ENCODE measurements at regions not wholly inside any gene's neighbourhood (a gene's known extent, or its start where the extent isn't known, plus 50 kb on each side); places are given as distances from the start of the nearest gene placed in this dataset.

GRCh38 chr7:89989454-89989853 is 164.8 kb upstream of the STEAP1 start:
- no peak for TF ChIP-seq ZFX (IDR thresholded peaks at IDR 0.05)
- TF ChIP-seq CTCF (conservative IDR thresholded peaks at IDR 0.05), result no peak

GRCh38 chr7:89994483-89994882 is 159.8 kb upstream of the STEAP1 start:
- no peak overlapping the region for H3K27ac ChIP-seq
- TF ChIP-seq CTCF (conservative IDR thresholded peaks at IDR 0.05) (no peak), ZFX (IDR thresholded peaks at IDR 0.05) (no peak)

More at GRCh38 chr7:89989454-89989853, 164.8 kb upstream of the STEAP1 start:
- no peak overlapping the region for H3K27ac ChIP-seq

GRCh38 chr7:89998554-89998953 is 155.7 kb upstream of the STEAP1 start:
- no peak for TF ChIP-seq ZFX (IDR thresholded peaks at IDR 0.05)
- no peak for TF ChIP-seq CTCF (conservative IDR thresholded peaks at IDR 0.05)
- H3K27ac ChIP-seq, result no peak overlapping the region

GRCh38 chr7:90005836-90006235 is 148.4 kb upstream of the STEAP1 start:
- no peak overlapping the region for H3K27ac ChIP-seq

GRCh38 chr7:90007001-90007654 is 147.1 kb upstream of the STEAP1 start:
- TF ChIP-seq ZFX (IDR thresholded peaks at IDR 0.05) (no peak), CTCF (conservative IDR thresholded peaks at IDR 0.05) (no peak)
- H3K27ac ChIP-seq, result no peak overlapping the region

More at GRCh38 chr7:90005836-90006235, 148.4 kb upstream of the STEAP1 start:
- no peak for TF ChIP-seq ZFX (IDR thresholded peaks at IDR 0.05)
- no peak for TF ChIP-seq CTCF (conservative IDR thresholded peaks at IDR 0.05)

GRCh38 chr7:90007831-90008230 is 146.4 kb upstream of the STEAP1 start:
- H3K27ac ChIP-seq, result no peak overlapping the region
- no peak for TF ChIP-seq CTCF (conservative IDR thresholded peaks at IDR 0.05)
- TF ChIP-seq ZFX (IDR thresholded peaks at IDR 0.05), result no peak

GRCh38 chr7:90022213-90022612 is 132.1 kb upstream of the STEAP1 start:
- TF ChIP-seq CTCF (conservative IDR thresholded peaks at IDR 0.05) (no peak), ZFX (IDR thresholded peaks at IDR 0.05) (no peak)

More at GRCh38 chr7:90022213-90022612, 132.1 kb upstream of the STEAP1 start:
- no peak overlapping the region for H3K27ac ChIP-seq
